A549 (cell line): ENCODE measurements at regions not wholly inside any gene's neighbourhood (a gene's known extent, or its start where the extent isn't known, plus 50 kb on each side); places are given as distances from the start of the nearest gene placed in this dataset.

Source experiments
- ATAC-seq, 2 experiments: fragments of 200-7000 bp in 1 of 2; fragments of >200 bp in 1 of 2; cut with Nextera tagmentation in 1 of 2; cut with Tn5 transposase in 1 of 2; 3 replicates each; pipeline versions ENCODE4 v1.8.0 to v1.9.1; 2018 to 2020; ENCODE audit warnings: mild to moderate bottlenecking in 1 of 2, moderate library complexity in 1 of 2
- CTCF ChIA-PET: fragments of 300-600 bp; sonication (Branson Sonifier 250); formaldehyde crosslinking; extraction: SDS; loops from one replicate; lab custom pipeline; 2021; ENCODE audit warnings: antibody characterized with exemption, inconsistent platforms; lab: Yijun Ruan, JAX
- POLR2A ChIA-PET: fragments of 350-600 bp; formaldehyde crosslinking; extraction: SDS; loops from one replicate; lab custom pipeline; 2021; ENCODE audit warnings: antibody characterized with exemption, inconsistent platforms; lab: Yijun Ruan, JAX
- DNase-seq, 2 experiments: peaks; one replicate each; pipeline versions ENCODE4 v3.0.0 to v3.0.0-alpha.2; 2011 to 2016; ENCODE audit warnings: low read depth in 1 of 2, low spot score in 1 of 2
- FAIRE-seq: peaks from 2 replicates; lab custom pipeline; 2011; peaks lifted over from hg19 to GRCh38; lab: Jason Lieb, UNC
- H3K27ac ChIP-seq, 2 experiments: fragments of >200 bp; sonication (Bioruptor Twin); formaldehyde crosslinking; 3 replicates each; pipeline ENCODE4 v1.5.1; 2016 to 2017
- H3K4me1 ChIP-seq: fragments of >200 bp; sonication (Bioruptor Twin); formaldehyde crosslinking; 3 replicates; pipeline ENCODE4 v1.6.1; 2016
- H3K4me2 ChIP-seq: fragments of >200 bp; sonication (Bioruptor Twin); formaldehyde crosslinking; 3 replicates; pipeline ENCODE4 v1.6.1; 2016
- H3K4me3 ChIP-seq: fragments of >200 bp; sonication (Bioruptor Twin); formaldehyde crosslinking; 3 replicates; pipeline ENCODE4 v1.5.1; 2016
- H3K9me3 ChIP-seq: fragments of >200 bp; sonication (Bioruptor Twin); formaldehyde crosslinking; 3 replicates; pipeline ENCODE4 v1.6.1; 2016
- BCL3 ChIP-seq: fragments of >200 bp; sonication (Bioruptor Twin); formaldehyde crosslinking; IDR thresholded peaks from 3 replicates; pipeline ENCODE4 v1.6.1; 2016
- CHD2 ChIP-seq: fragments of 150-350 bp; IDR thresholded peaks from 2 replicates; pipeline ENCODE4 v1.6.1; 2014; ENCODE audit warnings: low read length; ENCODE audit not compliant: partially characterized antibody
- CHD4 ChIP-seq: fragments of 200-600 bp; sonication (generic); IDR thresholded peaks from 2 replicates; pipeline ENCODE4 v1.6.1; 2016; ENCODE audit warnings: antibody characterized with exemption, mild to moderate bottlenecking, borderline replicate concordance
- E2F6 ChIP-seq: IDR thresholded peaks from 2 replicates; pipeline ENCODE4 v1.6.1; 2012; ENCODE audit warnings: low read depth, borderline replicate concordance
- FOSB ChIP-seq: fragments of 250-450 bp; sonication (Bioruptor Pico); IDR thresholded peaks from 2 replicates; pipeline ENCODE4 v1.5.0; 2020; ENCODE audit warnings: mild to moderate bottlenecking, moderate library complexity
- FOSL2 ChIP-seq, 2 experiments: fragments of 450-650 bp in 1 of 2; fragments of >200 bp in 1 of 2; sonication (Bioruptor Twin) in 1 of 2; formaldehyde crosslinking; IDR thresholded peaks; 2 replicates each; pipeline versions ENCODE4 v1.5.0 to v1.6.1; 2016 to 2020; ENCODE audit warnings: mild to moderate bottlenecking in 1 of 2, moderate library complexity in 1 of 2
- HMGXB4 ChIP-seq: fragments of 250-450 bp; sonication (Bioruptor Pico); IDR thresholded peaks from 2 replicates; pipeline ENCODE4 v1.5.0; 2021; ENCODE audit warnings: mild to moderate bottlenecking, moderate library complexity, borderline replicate concordance
- HOXA7 ChIP-seq: fragments of 250-450 bp; sonication (Bioruptor Pico); IDR thresholded peaks from 2 replicates; pipeline ENCODE4 v1.5.0; 2020; ENCODE audit warnings: mild to moderate bottlenecking, moderate library complexity
- HOXB13 ChIP-seq: fragments of 250-450 bp; sonication (Bioruptor Pico); IDR thresholded peaks from 2 replicates; pipeline ENCODE4 v1.5.0; 2020; ENCODE audit warnings: low read depth, mild to moderate bottlenecking, moderate library complexity
- HOXB5 ChIP-seq: fragments of 250-450 bp; sonication (Bioruptor Pico); IDR thresholded peaks from 2 replicates; pipeline ENCODE4 v1.5.0; 2020; ENCODE audit warnings: mild to moderate bottlenecking, moderate library complexity
- JUNB ChIP-seq: fragments of >200 bp; sonication (Bioruptor Twin); formaldehyde crosslinking; IDR thresholded peaks from 2 replicates; pipeline ENCODE4 v1.6.1; 2016
- KDM1A ChIP-seq: fragments of 200-600 bp; sonication (generic); IDR thresholded peaks from 2 replicates; pipeline ENCODE4 v1.6.1; 2016; ENCODE audit warnings: low read depth, mild to moderate bottlenecking
- KDM5A ChIP-seq: fragments of 200-600 bp; sonication (generic); IDR thresholded peaks from 2 replicates; pipeline ENCODE4 v1.6.1; 2016; ENCODE audit warnings: antibody characterized with exemption, mild to moderate bottlenecking
- MAFK ChIP-seq: fragments of 450-650 bp; IDR thresholded peaks from 2 replicates; pipeline ENCODE4 v1.6.1; 2014; ENCODE audit not compliant: partially characterized antibody
- MAX ChIP-seq: IDR thresholded peaks from 2 replicates; pipeline ENCODE4 v1.6.1; 2012
- NPAS2 ChIP-seq: fragments of 250-450 bp; sonication (Bioruptor Pico); IDR thresholded peaks from 2 replicates; pipeline ENCODE4 v1.8.0; 2022; ENCODE audit warnings: mild to moderate bottlenecking, moderate library complexity, borderline replicate concordance
- PBX3 ChIP-seq: IDR thresholded peaks from 2 replicates; pipeline ENCODE4 v1.6.1; 2012
- PHF8 ChIP-seq: fragments of 200-600 bp; sonication (generic); IDR thresholded peaks from 2 replicates; pipeline ENCODE4 v1.6.1; 2016; ENCODE audit warnings: low read depth, mild to moderate bottlenecking, antibody characterized with exemption, moderate library complexity, borderline replicate concordance
- POLR2A ChIP-seq: IDR thresholded peaks from 2 replicates; pipeline ENCODE4 v1.6.1; 2012; ENCODE audit warnings: mild to moderate bottlenecking, low read length
- POLR2AphosphoS2 ChIP-seq: conservative IDR thresholded peaks from 2 replicates; pipeline ENCODE4 v1.6.1; 2012; ENCODE audit warnings: low read length, improper control_type of control experiment, inconsistent platforms
- RAD21 ChIP-seq, 2 experiments: fragments of >200 bp in 1 of 2; sonication (Bioruptor Twin) in 1 of 2; formaldehyde crosslinking in 1 of 2; IDR thresholded peaks in 1 of 2; conservative IDR thresholded peaks in 1 of 2; 2 replicates in 1 of 2; 3 replicates in 1 of 2; pipeline ENCODE4 v1.6.1; 2012 to 2018; ENCODE audit warnings: inconsistent platforms in 1 of 2
- RCOR1 ChIP-seq: fragments of 150-350 bp; IDR thresholded peaks from 2 replicates; pipeline ENCODE4 v1.6.1; 2014; ENCODE audit warnings: antibody characterized with exemption, low read length, low read depth
- RFX5 ChIP-seq: fragments of 450-650 bp; IDR thresholded peaks from 2 replicates; pipeline ENCODE4 v1.7.1; 2014; ENCODE audit warnings: antibody characterized with exemption, mild to moderate bottlenecking, moderate library complexity
- RNF2 ChIP-seq: fragments of 200-600 bp; sonication (generic); IDR thresholded peaks from 2 replicates; pipeline ENCODE4 v1.6.1; 2016; ENCODE audit warnings: low read depth, mild to moderate bottlenecking, antibody characterized with exemption, moderate library complexity, borderline replicate concordance
- SMC3 ChIP-seq: fragments of >200 bp; sonication (Bioruptor Twin); formaldehyde crosslinking; IDR thresholded peaks from 3 replicates; pipeline ENCODE4 v1.6.1; 2018; ENCODE audit warnings: inconsistent platforms
- SREBF2 ChIP-seq: fragments of 450-650 bp; IDR thresholded peaks from 2 replicates; pipeline ENCODE4 v1.6.1; 2014; ENCODE audit warnings: mild to moderate bottlenecking, moderate library complexity
- TFCP2L1 ChIP-seq: fragments of 250-450 bp; sonication (Bioruptor Pico); IDR thresholded peaks from 2 replicates; pipeline ENCODE4 v1.5.0; 2021; ENCODE audit warnings: mild to moderate bottlenecking
- TP53 ChIP-seq: fragments of 250-450 bp; sonication (Bioruptor Pico); IDR thresholded peaks from 2 replicates; pipeline ENCODE4 v1.5.0; 2021; ENCODE audit warnings: mild to moderate bottlenecking, moderate library complexity
- ZNF302 ChIP-seq: fragments of 250-450 bp; sonication (Bioruptor Pico); IDR thresholded peaks from 2 replicates; pipeline ENCODE4 v1.9.0; 2021; ENCODE audit warnings: inconsistent platforms, mild to moderate bottlenecking, moderate library complexity
- ZSCAN20 ChIP-seq: fragments of 250-450 bp; sonication (Bioruptor Pico); IDR thresholded peaks from 2 replicates; pipeline ENCODE4 v1.8.0; 2022; ENCODE audit warnings: mild to moderate bottlenecking, moderate library complexity
- WGBS: methylation state at CpG from one replicate; pipeline ENCODE4 v1.1.6; 2017; ENCODE audit errors: missing lambda C conversion rate; 5-methylcytosine and 5-hydroxymethylcytosine counted together

GRCh38 chr12:91441993-91442952 is 259.7 kb upstream of the DCN start:
- no peak overlapping the region for H3K4me3 ChIP-seq
- ATAC-seq (no peak), FAIRE-seq (no peak), DNase-seq (no peak)
- no peak overlapping the region for H3K27ac ChIP-seq
- H3K9me3 ChIP-seq: no peaks in the 10 kb centered on the region
- WGBS: 37% methylated on average over 3 of the region's 3 CpGs
- POLR2A ChIA-PET: no interaction called here
- no peak overlapping the region for H3K4me2 ChIP-seq
- CTCF ChIA-PET: interaction anchor here (0.7 kb wide), 1 partner anchor 14 kb away, joined by 3 read pairs; no protein-coding TSS in a partner anchor
- TF ChIP-seq CHD4 (no peak), RAD21 (conservative IDR thresholded peaks at IDR 0.05 in 1 of 2, IDR thresholded peaks at IDR 0.05 in 1 of 2) (no peak), MAX (no peak), POLR2A (no peak), PHF8 (no peak), MAFK (no peak), RNF2 (no peak), E2F6 (no peak), HOXA7 (CRISPR knock-in tag) (no peak), SREBF2 (no peak), KDM5A (no peak), POLR2AphosphoS2 (no peak), JUNB (no peak), HMGXB4 (no peak), PBX3 (no peak), HOXB5 (no peak)
- no peaks in the 10 kb centered on the region for H3K4me1 ChIP-seq

GRCh38 chr12:91441246-91441645 is 258.6 kb upstream of the DCN start:
- CTCF ChIA-PET: interaction anchor here (1.2 kb wide), 1 partner anchor 12 kb away, joined by 3 read pairs; no protein-coding TSS in a partner anchor

More at GRCh38 chr12:91441246-91441645, 258.6 kb upstream of the DCN start:
- Histone ChIP-seq H3K4me3 (no peak overlapping the region), H3K9me3 (no peaks in the 10 kb centered on the region)
- no peak for ATAC-seq
- TF ChIP-seq FOSB (CRISPR knock-in tag) (no peak), CHD2 (no peak), SREBF2 (no peak), FOSL2 (IDR thresholded peaks at IDR 0.05) (no peak), FOSL2 (CRISPR knock-in tag; IDR thresholded peaks at IDR 0.05) (no peak), ZSCAN20 (CRISPR knock-in tag) (no peak), KDM1A (no peak), PHF8 (no peak), TFCP2L1 (CRISPR knock-in tag) (no peak), SMC3 (no peak), MAFK (no peak), NPAS2 (CRISPR knock-in tag) (no peak), RNF2 (no peak), ZNF302 (CRISPR knock-in tag) (no peak), POLR2A (no peak), TP53 (CRISPR knock-in tag) (no peak), HMGXB4 (no peak), RCOR1 (no peak), HOXB13 (no peak), RFX5 (no peak), BCL3 (no peak)
- TF ChIP-seq, all 56 proteins: peak for 0
- WGBS: 68% methylated on average over 4 of the region's 4 CpGs
- FAIRE-seq: no peak
- POLR2A ChIA-PET: no interaction called here
- H3K4me2 ChIP-seq: no peak overlapping the region
- no peak overlapping the region for H3K27ac ChIP-seq
- H3K4me1 ChIP-seq: no peaks in the 10 kb centered on the region
- DNase-seq: no peak
